MCF 10A (cell line): ENCODE measurements at regions not wholly inside any gene's neighbourhood (a gene's known extent, or its start where the extent isn't known, plus 50 kb on each side); places are given as distances from the start of the nearest gene placed in this dataset.

Experiments used
- BruUV-seq: library from RNA; stranded (reverse); fragments of 400-500 nt; replicated peaks from 2 replicates; lab custom pipeline; 2021; lab: Mats Ljungman, UMichigan
- CTCF ChIA-PET: fragments of 300-600 bp; sonication (Branson Sonifier 250); formaldehyde crosslinking; extraction: SDS; loops from one replicate; lab custom pipeline; 2021; ENCODE audit warnings: antibody characterized with exemption, inconsistent platforms; lab: Yijun Ruan, JAX
- POLR2A ChIA-PET: fragments of 300-600, 350-650 bp; sonication (Branson Sonifier 250); formaldehyde crosslinking; extraction: SDS; loops from one replicate; lab custom pipeline; 2020; ENCODE audit warnings: antibody characterized with exemption, inconsistent platforms; lab: Yijun Ruan, JAX
- DNase-seq: peaks from one replicate; pipeline ENCODE4 v3.0.0-alpha.2; 2018; ENCODE audit not compliant: unreplicated experiment
- H3K27ac Mint-ChIP-seq: one replicate; pipeline ENCODE4 v1.8.0; 2022; ENCODE audit warnings: mild to moderate bottlenecking, low read depth, mixed read lengths; ENCODE audit not compliant: unreplicated experiment
- H3K27me3 Mint-ChIP-seq: one replicate; pipeline ENCODE4 v1.8.0; 2022; ENCODE audit warnings: mixed read lengths; ENCODE audit not compliant: insufficient read depth, unreplicated experiment
- H3K36me3 Mint-ChIP-seq: one replicate; pipeline ENCODE4 v1.8.0; 2022; ENCODE audit warnings: mild to moderate bottlenecking, moderate library complexity, mixed read lengths; ENCODE audit not compliant: insufficient read depth, unreplicated experiment
- H3K4me1 Mint-ChIP-seq: one replicate; pipeline ENCODE4 v1.8.0; 2022; ENCODE audit warnings: mixed read lengths; ENCODE audit not compliant: insufficient read depth, unreplicated experiment
- H3K4me3 Mint-ChIP-seq: one replicate; pipeline ENCODE4 v1.8.0; 2022; ENCODE audit warnings: mild to moderate bottlenecking, moderate library complexity, mixed read lengths; ENCODE audit not compliant: unreplicated experiment
- H3K9me3 Mint-ChIP-seq: one replicate; pipeline ENCODE4 v1.8.0; 2022; ENCODE audit warnings: mixed read lengths; ENCODE audit not compliant: unreplicated experiment
- CTCF ChIP-seq: fragments of 200-600 bp; IDR thresholded peaks from one replicate; pipeline ENCODE4 v1.8.0; 2022; ENCODE audit warnings: antibody characterized with exemption, mild to moderate bottlenecking; ENCODE audit not compliant: unreplicated experiment
- intact Hi-C: fragments of 100-400 bp; cut with micrococcal nuclease; formaldehyde crosslinking; loops from 2 replicates; pipeline ENCODE4 v1.14.1; 2022

- intact Hi-C loops: no loop called here
- no peak for DNase-seq
- ChIA-PET CTCF (no interaction called here), POLR2A (no interaction called here)
- no peak for TF ChIP-seq CTCF
- Mint-ChIP-seq H3K4me1 (no peaks in the 10 kb centered on the region), H3K27me3 (no peaks in the 10 kb centered on the region), H3K9me3 (no peaks in the 10 kb centered on the region), H3K36me3 (no peaks in the 10 kb centered on the region), H3K27ac (no peak overlapping the region), H3K4me3 (no peak overlapping the region)
- no TSS peak for BruUV-seq
These were observed 811.7 kb downstream of the GALC start for GRCh38 chr14:87181288-87181687.

GRCh38 chr14:87179936-87180335, 813.0 kb downstream of the GALC start:
- no peak overlapping the region for H3K4me3 Mint-ChIP-seq
- POLR2A ChIA-PET: interaction anchor here (0.7 kb wide), 1 partner anchor 904 kb away, joined by 3 read pairs; no protein-coding TSS in a partner anchor

GRCh38 chr14:87178277-87178676, 814.7 kb downstream of the GALC start:
- CTCF ChIA-PET: no interaction called here
- H3K36me3 Mint-ChIP-seq: no peaks in the 10 kb centered on the region

More at GRCh38 chr14:87179936-87180335, 813.0 kb downstream of the GALC start:
- Mint-ChIP-seq H3K36me3 (no peaks in the 10 kb centered on the region), H3K27me3 (no peaks in the 10 kb centered on the region), H3K27ac (no peak overlapping the region), H3K4me1 (peaks cover 5% of the 10 kb centered on the region), H3K9me3 (no peaks in the 10 kb centered on the region)
- CTCF ChIA-PET: interaction anchor here (0.7 kb wide), 1 partner anchor 409 kb away, joined by 3 read pairs; no protein-coding TSS in a partner anchor
- intact Hi-C loops: no loop called here
- TF ChIP-seq CTCF: no peak
- no TSS peak for BruUV-seq
- no peak for DNase-seq

GRCh38 chr14:87175175-87175574, 817.8 kb downstream of the GALC start:
- BruUV-seq: no TSS peak
- no peak for TF ChIP-seq CTCF
- H3K9me3 Mint-ChIP-seq: no peaks in the 10 kb centered on the region
- intact Hi-C loops: no loop called here
- POLR2A ChIA-PET: interaction anchor here (0.7 kb wide), 1 partner anchor 372 kb away, joined by 3 read pairs; no protein-coding TSS in a partner anchor
- H3K27ac Mint-ChIP-seq: no peak overlapping the region
- CTCF ChIA-PET: no interaction called here
- no peaks in the 10 kb centered on the region for H3K36me3 Mint-ChIP-seq
- H3K4me1 Mint-ChIP-seq: peaks cover 6% of the 10 kb centered on the region
- DNase-seq: no peak
- H3K4me3 Mint-ChIP-seq: no peak overlapping the region
- H3K27me3 Mint-ChIP-seq: no peaks in the 10 kb centered on the region

More at GRCh38 chr14:87178277-87178676, 814.7 kb downstream of the GALC start:
- H3K9me3 Mint-ChIP-seq: no peaks in the 10 kb centered on the region
- intact Hi-C loops: no loop called here
- H3K27me3 Mint-ChIP-seq: no peaks in the 10 kb centered on the region
- H3K4me3 Mint-ChIP-seq: no peak overlapping the region
- TF ChIP-seq CTCF: no peak
- H3K4me1 Mint-ChIP-seq: peaks cover 6% of the 10 kb centered on the region
- POLR2A ChIA-PET: no interaction called here
- DNase-seq: no peak
- no peak overlapping the region for H3K27ac Mint-ChIP-seq
- no TSS peak for BruUV-seq
